Choroid plexus epithelial cell (primary cell): ENCODE measurements at regions not wholly inside any gene's neighbourhood (a gene's known extent, or its start where the extent isn't known, plus 50 kb on each side); places are given as distances from the start of the nearest gene placed in this dataset.

ENCODE experiments used
- DNase-seq: peaks from one replicate; pipeline ENCODE4 v3.0.0-alpha.2; 2010; ENCODE audit warnings: low read depth
- H3K4me3 ChIP-seq: 2 replicates; pipeline ENCODE4 v1.5.1; 2011; ENCODE audit warnings: low read depth, mild to moderate bottlenecking, control low read depth, low read length, moderate library complexity
- TF ChIP-seq, protein P1 (sequence below): conservative IDR thresholded peaks from 2 replicates; pipeline ENCODE4 v1.5.1; 2011; ENCODE audit warnings: low read depth, mild to moderate bottlenecking, control low read depth, inconsistent platforms, low read length, moderate library complexity

GRCh38 chr10:84783386-84783785 lies 455.0 kb downstream of the CCSER2 start:
- peak; percentile 76 for DNase-seq
- TF ChIP-seq, protein P1, sequence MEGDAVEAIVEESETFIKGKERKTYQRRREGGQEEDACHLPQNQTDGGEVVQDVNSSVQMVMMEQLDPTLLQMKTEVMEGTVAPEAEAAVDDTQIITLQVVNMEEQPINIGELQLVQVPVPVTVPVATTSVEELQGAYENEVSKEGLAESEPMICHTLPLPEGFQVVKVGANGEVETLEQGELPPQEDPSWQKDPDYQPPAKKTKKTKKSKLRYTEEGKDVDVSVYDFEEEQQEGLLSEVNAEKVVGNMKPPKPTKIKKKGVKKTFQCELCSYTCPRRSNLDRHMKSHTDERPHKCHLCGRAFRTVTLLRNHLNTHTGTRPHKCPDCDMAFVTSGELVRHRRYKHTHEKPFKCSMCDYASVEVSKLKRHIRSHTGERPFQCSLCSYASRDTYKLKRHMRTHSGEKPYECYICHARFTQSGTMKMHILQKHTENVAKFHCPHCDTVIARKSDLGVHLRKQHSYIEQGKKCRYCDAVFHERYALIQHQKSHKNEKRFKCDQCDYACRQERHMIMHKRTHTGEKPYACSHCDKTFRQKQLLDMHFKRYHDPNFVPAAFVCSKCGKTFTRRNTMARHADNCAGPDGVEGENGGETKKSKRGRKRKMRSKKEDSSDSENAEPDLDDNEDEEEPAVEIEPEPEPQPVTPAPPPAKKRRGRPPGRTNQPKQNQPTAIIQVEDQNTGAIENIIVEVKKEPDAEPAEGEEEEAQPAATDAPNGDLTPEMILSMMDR: peak; percentile 90
- H3K4me3 ChIP-seq: no peak overlapping the region

DNA sequence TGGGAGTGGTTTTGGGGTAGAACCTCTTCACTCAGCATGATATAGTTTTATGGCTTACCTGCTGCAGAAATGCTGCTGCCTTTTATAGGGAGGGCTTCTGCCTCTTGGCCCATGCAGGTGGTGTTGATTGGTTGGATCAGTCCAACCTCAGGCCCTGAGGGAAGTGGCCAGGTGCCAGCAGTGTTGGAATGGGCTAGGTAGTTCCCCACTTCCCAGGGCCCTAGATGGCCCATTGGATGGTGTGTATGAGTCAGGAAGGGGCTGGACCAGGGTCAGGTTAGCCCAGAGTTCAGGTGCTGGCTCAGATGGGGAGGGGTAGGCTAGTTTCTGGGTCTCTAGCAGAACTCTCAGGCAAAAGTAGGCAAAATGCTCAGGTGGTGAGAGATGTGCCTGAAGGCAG lies 455.5 kb downstream of the CCSER2 start:
- H3K4me3 ChIP-seq: no peak overlapping the region
- TF ChIP-seq, protein P1: no peak
- DNase-seq: no peak

DNA sequence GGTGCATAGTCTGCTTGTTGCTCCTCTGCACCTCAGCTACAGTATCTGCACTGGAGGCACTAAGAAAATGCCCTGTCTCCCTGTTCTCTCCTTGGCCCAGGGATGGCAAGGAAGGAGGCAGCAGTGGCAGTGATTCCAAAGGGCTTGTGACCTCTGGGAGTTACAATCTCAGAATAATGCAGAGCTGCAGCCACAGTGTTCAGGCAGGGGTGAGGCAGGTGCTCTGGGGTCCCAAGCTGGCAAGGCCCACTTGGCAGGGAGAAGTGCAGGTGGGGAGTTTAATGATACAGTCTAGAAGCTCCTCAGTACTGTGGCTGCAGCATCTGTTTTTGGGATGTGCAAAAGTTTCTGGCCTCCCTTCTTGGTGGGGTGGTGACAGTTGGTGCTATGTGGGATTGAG lies 456.4 kb downstream of the CCSER2 start:
- TF ChIP-seq, protein P1: no peak
- no peak overlapping the region for H3K4me3 ChIP-seq
- no peak for DNase-seq

GRCh38 chr10:84789026-84789425 lies 460.6 kb downstream of the CCSER2 start:
- TF ChIP-seq, protein P1: no peak
- no peak overlapping the region for H3K4me3 ChIP-seq
- DNase-seq: no peak

DNA sequence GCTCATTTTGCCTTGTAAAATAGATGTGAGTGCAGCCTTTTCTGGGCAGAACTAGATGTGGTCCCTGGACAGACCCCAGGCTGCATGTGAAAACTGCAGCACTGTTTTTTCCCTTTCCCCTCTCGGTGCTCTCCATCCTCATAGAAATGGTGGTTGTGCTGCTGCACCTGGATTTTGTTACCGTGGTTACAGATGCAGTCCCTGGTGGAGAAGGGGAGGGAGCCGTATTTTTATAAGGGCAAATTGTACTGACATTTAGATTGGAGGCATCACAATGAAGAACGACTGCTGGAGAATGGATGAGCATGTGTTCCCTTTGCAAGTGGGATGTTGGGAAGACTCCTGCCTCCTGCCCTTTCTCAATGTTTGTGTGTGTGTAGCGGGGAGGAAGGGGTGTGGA lies 469.9 kb downstream of the CCSER2 start:
- no peak for DNase-seq
- TF ChIP-seq, protein P1: no peak
- no peak overlapping the region for H3K4me3 ChIP-seq

DNA sequence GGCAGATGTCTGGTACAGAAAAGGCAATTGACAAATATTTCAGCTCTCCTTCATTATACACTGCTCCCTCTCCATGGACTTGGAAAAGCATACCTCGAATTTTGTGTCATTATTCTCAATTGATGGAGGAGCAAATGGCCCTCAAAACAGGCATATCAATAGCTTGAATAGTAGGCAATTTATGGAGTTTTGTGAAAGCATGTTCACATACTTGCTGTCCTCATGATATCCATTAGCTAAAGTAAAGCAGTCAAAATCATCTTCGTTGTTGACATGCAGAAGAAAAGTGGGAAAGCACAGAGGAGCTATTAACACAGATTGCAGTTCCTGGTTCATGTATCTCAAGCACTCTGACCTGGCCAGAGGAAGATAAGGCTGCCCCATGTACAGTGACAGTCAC lies 472.8 kb downstream of the CCSER2 start:
- TF ChIP-seq, protein P1: no peak
- no peak overlapping the region for H3K4me3 ChIP-seq
- no peak for DNase-seq

DNA sequence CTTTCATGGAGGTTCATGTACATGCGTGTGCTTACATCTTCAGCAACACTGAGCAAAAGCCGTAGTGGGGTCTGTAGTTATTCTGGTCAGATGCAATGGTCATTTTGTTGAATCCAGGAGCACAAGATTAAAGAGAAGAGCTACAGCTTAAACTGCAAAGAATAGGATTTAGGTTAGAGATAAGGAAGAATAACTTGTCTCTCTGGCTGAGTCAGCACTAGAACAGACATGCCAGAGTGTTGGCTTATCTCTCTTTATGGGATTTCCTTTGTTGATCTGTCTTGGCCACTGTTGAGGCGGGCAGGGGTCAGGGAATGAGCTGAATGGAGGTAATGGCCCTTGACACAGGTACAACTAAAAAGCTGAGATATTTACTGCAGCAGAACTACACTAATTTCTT lies 473.5 kb downstream of the CCSER2 start:
- DNase-seq: no peak
- TF ChIP-seq, protein P1: no peak
- H3K4me3 ChIP-seq: no peak overlapping the region
